GM12864 (cell line): ENCODE measurements at regions not wholly inside any gene's neighbourhood (a gene's known extent, or its start where the extent isn't known, plus 50 kb on each side); places are given as distances from the start of the nearest gene placed in this dataset.

Source experiments
- DNase-seq: peaks from one replicate; pipeline ENCODE4 v3.0.0-alpha.2; 2011; ENCODE audit warnings: low read depth
- H3K4me3 ChIP-seq: 2 replicates; pipeline ENCODE4 v1.5.1; 2011; ENCODE audit warnings: mild to moderate bottlenecking, low read depth, low read length, control low read depth
- CTCF ChIP-seq: IDR thresholded peaks from 2 replicates; pipeline ENCODE4 v1.5.1; 2011; ENCODE audit warnings: low read depth, mild to moderate bottlenecking, moderate library complexity, low read length, control low read depth, inconsistent platforms; ENCODE audit errors: missing control alignments

GRCh38 chr5:108660291-108660690 is 87.4 kb upstream of the FER start:
- H3K4me3 ChIP-seq: no peak overlapping the region
- no peak for DNase-seq
- no peak for TF ChIP-seq CTCF

GRCh38 chr5:108659531-108659930 is 88.2 kb upstream of the FER start:
- no peak for TF ChIP-seq CTCF
- DNase-seq: no peak
- H3K4me3 ChIP-seq: no peak overlapping the region

- H3K4me3 ChIP-seq: no peak overlapping the region
- no peak for DNase-seq
- TF ChIP-seq CTCF: no peak
Measured at GRCh38 chr5:108655750-108656450, 91.8 kb upstream of the FER start.

- no peak for TF ChIP-seq CTCF
- no peak for DNase-seq
Measured at GRCh38 chr5:108654051-108654450, 93.6 kb upstream of the FER start.

GRCh38 chr5:108653201-108653600 is 94.5 kb upstream of the FER start:
- no peak overlapping the region for H3K4me3 ChIP-seq
- TF ChIP-seq CTCF: no peak
- no peak for DNase-seq

More at GRCh38 chr5:108654051-108654450, 93.6 kb upstream of the FER start:
- no peak overlapping the region for H3K4me3 ChIP-seq

GRCh38 chr5:108650997-108651396 is 96.7 kb upstream of the FER start:
- DNase-seq: no peak
- no peak for TF ChIP-seq CTCF
- no peak overlapping the region for H3K4me3 ChIP-seq

- no peak for TF ChIP-seq CTCF
- DNase-seq: no peak
- no peak overlapping the region for H3K4me3 ChIP-seq
Measured at GRCh38 chr5:108649646-108650045, 98.1 kb upstream of the FER start.
